Neural cell (in vitro differentiated cells): ENCODE measurements at regions not wholly inside any gene's neighbourhood (a gene's known extent, or its start where the extent isn't known, plus 50 kb on each side); places are given as distances from the start of the nearest gene placed in this dataset.

ENCODE experiments used
- H2AFZ ChIP-seq: fragments of 200-600, 300-800 bp; sonication (generic), shearing (Covaris generic); 2 replicates; pipeline ENCODE4 v1.6.0; 2014; ENCODE audit warnings: low read depth, mild to moderate bottlenecking, antibody characterized with exemption, low read length, moderate library complexity
- H3F3A ChIP-seq: fragments of 200-600 bp; shearing (Covaris generic); 2 replicates; pipeline ENCODE4 v1.6.1; 2016; ENCODE audit warnings: mild to moderate bottlenecking, moderate library complexity, mixed read lengths, antibody characterized with exemption, low read length; ENCODE audit not compliant: insufficient read depth, poor library complexity, severe bottlenecking
- H3K27ac ChIP-seq: fragments of 200-600, 300-800 bp; sonication (generic), shearing (Covaris generic); 2 replicates; pipeline ENCODE4 v1.5.1; 2014; ENCODE audit warnings: mild to moderate bottlenecking, low read length, moderate library complexity
- H3K27me3 ChIP-seq: fragments of 300-800, 200-600 bp; sonication (generic), shearing (Covaris generic); 2 replicates; pipeline ENCODE4 v1.6.0; 2014; ENCODE audit warnings: mild to moderate bottlenecking, low read depth, low read length, moderate library complexity; ENCODE audit not compliant: insufficient read depth
- H3K36me3 ChIP-seq: fragments of 300-800, 200-600 bp; sonication (generic), shearing (Covaris generic); 2 replicates; pipeline ENCODE4 v1.5.1; 2014; ENCODE audit warnings: mild to moderate bottlenecking, antibody characterized with exemption, low read length, moderate library complexity; ENCODE audit not compliant: insufficient read depth
- H3K4me2 ChIP-seq: fragments of 300-800, 200-600 bp; sonication (generic), shearing (Covaris generic); 2 replicates; pipeline ENCODE4 v1.6.0; 2014; ENCODE audit warnings: mild to moderate bottlenecking, low read length
- H3K4me3 ChIP-seq: fragments of 300-800, 200-600 bp; sonication (generic), shearing (Covaris generic); 2 replicates; pipeline ENCODE4 v1.5.1; 2014; ENCODE audit warnings: mild to moderate bottlenecking, low read length, moderate library complexity
- H3K79me2 ChIP-seq: fragments of 200-600 bp; shearing (Covaris generic); replicated peaks from 2 replicates; pipeline ENCODE4 v1.6.0; 2014; ENCODE audit warnings: mild to moderate bottlenecking, low read length, moderate library complexity; ENCODE audit not compliant: insufficient read depth
- H3K9ac ChIP-seq: fragments of 300-800, 200-600 bp; sonication (generic), shearing (Covaris generic); 2 replicates; pipeline ENCODE4 v1.6.1; 2016; ENCODE audit warnings: mild to moderate bottlenecking, low read length, mixed read lengths
- H3K9me2 ChIP-seq: fragments of 200-600 bp; shearing (Covaris generic); 2 replicates; pipeline ENCODE4 v1.6.1; 2016; ENCODE audit warnings: mild to moderate bottlenecking, low read length, mixed read lengths; ENCODE audit not compliant: insufficient read depth
- H3K9me3 ChIP-seq: fragments of 200-600, 300-800 bp; sonication (generic), shearing (Covaris generic); 2 replicates; pipeline ENCODE4 v1.6.1; 2016; ENCODE audit warnings: mild to moderate bottlenecking, mixed run types, low read length, moderate library complexity, mixed read lengths
- H4K20me1 ChIP-seq: fragments of 200-600 bp; shearing (Covaris generic); 2 replicates; pipeline ENCODE4 v1.6.1; 2016; ENCODE audit warnings: mild to moderate bottlenecking, mixed run types; ENCODE audit not compliant: insufficient read depth
- CTCF ChIP-seq: fragments of 450-650 bp; IDR thresholded peaks from 2 replicates; pipeline ENCODE4 v1.5.1; 2014; ENCODE audit warnings: antibody characterized with exemption, mild to moderate bottlenecking, moderate library complexity; ENCODE audit not compliant: poor library complexity, severe bottlenecking
- EP300 ChIP-seq: fragments of 450-650 bp; conservative IDR thresholded peaks from 2 replicates; pipeline ENCODE4 v1.6.1; 2014; ENCODE audit warnings: antibody characterized with exemption, mild to moderate bottlenecking, moderate library complexity; ENCODE audit not compliant: poor library complexity, severe bottlenecking
- EZH2 ChIP-seq: fragments of 200-600, 300-800 bp; shearing (Covaris generic), sonication (generic); IDR thresholded peaks from 2 replicates; pipeline ENCODE4 v1.6.1; 2014; ENCODE audit warnings: antibody characterized with exemption, low read length, borderline replicate concordance, mild to moderate bottlenecking; ENCODE audit not compliant: insufficient read depth, poor library complexity, severe bottlenecking
- MXI1 ChIP-seq: fragments of 450-650 bp; conservative IDR thresholded peaks from 2 replicates; pipeline ENCODE4 v1.6.1; 2014; ENCODE audit warnings: antibody characterized with exemption, mild to moderate bottlenecking; ENCODE audit not compliant: poor library complexity, severe bottlenecking
- POLR2AphosphoS5 ChIP-seq: IDR thresholded peaks from 2 replicates; pipeline ENCODE4 v1.6.1; 2012
- RAD21 ChIP-seq: fragments of 450-650 bp; conservative IDR thresholded peaks from 2 replicates; pipeline ENCODE4 v1.6.1; 2014; ENCODE audit warnings: antibody characterized with exemption, mild to moderate bottlenecking, moderate library complexity
- REST ChIP-seq: IDR thresholded peaks from 2 replicates; pipeline ENCODE4 v1.6.1; 2012; ENCODE audit warnings: borderline replicate concordance
- SMC3 ChIP-seq: fragments of 450-650 bp; conservative IDR thresholded peaks from 2 replicates; pipeline ENCODE4 v1.6.1; 2014; ENCODE audit warnings: antibody characterized with exemption, mild to moderate bottlenecking, moderate library complexity; ENCODE audit not compliant: poor library complexity
- TAF1 ChIP-seq: IDR thresholded peaks from 2 replicates; pipeline ENCODE4 v1.6.1; 2012; ENCODE audit warnings: low read depth

- TF ChIP-seq CTCF (no peak), REST (no peak), MXI1 (no peak), POLR2AphosphoS5 (no peak)
- Histone ChIP-seq H3K4me3 (no peak overlapping the region), H3K9me3 (no peaks in the 10 kb centered on the region), H3K36me3 (no peaks in the 10 kb centered on the region), H4K20me1 (no peaks in the 10 kb centered on the region), H3K27me3 (no peaks in the 10 kb centered on the region), H3K9ac (no peak overlapping the region), H3K4me2 (no peak overlapping the region), H3F3A (no peaks in the 10 kb centered on the region), H3K79me2 (no peaks in the 10 kb centered on the region), H3K27ac (no peak overlapping the region), H3K9me2 (no peaks in the 10 kb centered on the region), H2AFZ (no peak overlapping the region)
These were observed 121.0 kb upstream of the FUT8 start for GRCh38 chr14:65291531-65291930.

GRCh38 chr14:65294816-65295215, 117.7 kb upstream of the FUT8 start:
- H3K27ac ChIP-seq = no peak overlapping the region
- no peaks in the 10 kb centered on the region for H3K9me3 ChIP-seq
- no peak overlapping the region for H3K9ac ChIP-seq
- no peaks in the 10 kb centered on the region for H3K27me3 ChIP-seq
- H3K4me2 ChIP-seq = no peak overlapping the region
- no peak overlapping the region for H2AFZ ChIP-seq
- TF ChIP-seq EZH2 = no peak
- TF ChIP-seq SMC3 = no peak
- no peak for TF ChIP-seq MXI1
- no peak for TF ChIP-seq EP300
- no peak for TF ChIP-seq TAF1
- no peak for TF ChIP-seq POLR2AphosphoS5
- no peak for TF ChIP-seq CTCF
- TF ChIP-seq RAD21 = no peak
- TF ChIP-seq REST = no peak
- no peaks in the 10 kb centered on the region for H4K20me1 ChIP-seq
- no peaks in the 10 kb centered on the region for H3F3A ChIP-seq
- no peaks in the 10 kb centered on the region for H3K79me2 ChIP-seq
- no peaks in the 10 kb centered on the region for H3K9me2 ChIP-seq
- H3K4me3 ChIP-seq = no peak overlapping the region
- H3K36me3 ChIP-seq = no peaks in the 10 kb centered on the region
